ENCODE measurements at regions not wholly inside any gene's neighbourhood (a gene's known extent, or its start where the extent isn't known, plus 50 kb on each side); places are given as distances from the start of the nearest gene placed in this dataset.

DNA sequence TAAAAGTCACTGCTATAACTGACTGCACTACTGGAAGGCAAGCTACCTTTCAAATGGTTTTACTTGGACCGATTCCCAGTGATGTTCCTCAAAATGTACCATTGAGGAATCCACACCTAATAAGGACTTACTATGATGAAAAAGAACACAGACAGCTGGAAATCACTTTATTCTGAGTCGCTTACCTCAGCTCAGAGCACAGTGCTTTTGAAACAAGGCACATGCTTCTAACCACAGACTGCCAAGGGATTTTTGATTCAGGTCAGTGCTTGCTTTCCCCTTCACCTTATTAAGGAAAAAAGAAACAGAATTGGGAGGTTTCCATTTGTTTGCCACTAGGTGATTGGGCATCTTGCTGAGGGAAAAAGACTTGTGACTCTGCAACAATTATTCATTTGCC, 707.5 kb upstream of the FSHR start:
- Histone ChIP-seq H3K9me3 (no peaks in the 10 kb centered on the region), H3K27me3 (no peaks in the 10 kb centered on the region), H3K4me3 (no peak overlapping the region), H3K27ac (peak overlapping the region; percentile 38 to 58), H3K4me1 (no peaks in the 10 kb centered on the region), H3K36me3 (no peaks in the 10 kb centered on the region)
- peak in 1 of 2 donors; percentile 60 for DNase-seq (ENCODE audit: low spot score in 2 of 2)
- TF ChIP-seq POLR2A (IDR thresholded peaks at IDR 0.05) (no peak), POLR2AphosphoS5 (IDR thresholded peaks at IDR 0.05) (no peak)
- TF ChIP-seq, protein P1, sequence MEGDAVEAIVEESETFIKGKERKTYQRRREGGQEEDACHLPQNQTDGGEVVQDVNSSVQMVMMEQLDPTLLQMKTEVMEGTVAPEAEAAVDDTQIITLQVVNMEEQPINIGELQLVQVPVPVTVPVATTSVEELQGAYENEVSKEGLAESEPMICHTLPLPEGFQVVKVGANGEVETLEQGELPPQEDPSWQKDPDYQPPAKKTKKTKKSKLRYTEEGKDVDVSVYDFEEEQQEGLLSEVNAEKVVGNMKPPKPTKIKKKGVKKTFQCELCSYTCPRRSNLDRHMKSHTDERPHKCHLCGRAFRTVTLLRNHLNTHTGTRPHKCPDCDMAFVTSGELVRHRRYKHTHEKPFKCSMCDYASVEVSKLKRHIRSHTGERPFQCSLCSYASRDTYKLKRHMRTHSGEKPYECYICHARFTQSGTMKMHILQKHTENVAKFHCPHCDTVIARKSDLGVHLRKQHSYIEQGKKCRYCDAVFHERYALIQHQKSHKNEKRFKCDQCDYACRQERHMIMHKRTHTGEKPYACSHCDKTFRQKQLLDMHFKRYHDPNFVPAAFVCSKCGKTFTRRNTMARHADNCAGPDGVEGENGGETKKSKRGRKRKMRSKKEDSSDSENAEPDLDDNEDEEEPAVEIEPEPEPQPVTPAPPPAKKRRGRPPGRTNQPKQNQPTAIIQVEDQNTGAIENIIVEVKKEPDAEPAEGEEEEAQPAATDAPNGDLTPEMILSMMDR (IDR thresholded peaks at IDR 0.05) = no peak
- intact Hi-C loops (cut with DNase I; ENCODE audit: low total_unique reads) = no loop called here

DNA sequence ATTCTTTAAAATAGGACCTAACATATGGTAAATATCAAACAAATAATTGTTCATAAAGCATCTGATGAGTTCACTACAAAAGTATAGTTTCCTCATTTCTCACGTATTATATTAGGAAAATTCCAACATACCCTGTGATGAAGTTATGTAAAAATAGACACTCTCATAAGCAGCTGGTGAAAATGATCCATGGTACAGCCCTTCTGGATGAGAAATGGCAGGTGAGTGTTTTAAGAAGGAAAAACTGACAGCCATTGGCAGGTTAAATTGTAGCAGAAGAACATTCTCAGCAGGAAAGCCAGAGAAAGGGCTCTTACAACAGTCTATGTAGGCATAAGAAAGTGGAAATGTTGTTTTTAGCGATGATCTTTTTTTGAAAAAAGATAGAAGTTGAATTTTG, 706.5 kb upstream of the FSHR start:
- no peak for TF ChIP-seq POLR2A (IDR thresholded peaks at IDR 0.05)
- TF ChIP-seq POLR2AphosphoS5 (IDR thresholded peaks at IDR 0.05) = no peak
- TF ChIP-seq, protein P1 (IDR thresholded peaks at IDR 0.05) = no peak
- H3K4me1 ChIP-seq = no peaks in the 10 kb centered on the region
- no peak for DNase-seq (ENCODE audit: low spot score in 2 of 2)
- H3K36me3 ChIP-seq = no peaks in the 10 kb centered on the region
- no peaks in the 10 kb centered on the region for H3K9me3 ChIP-seq
- H3K4me3 ChIP-seq = no peak overlapping the region
- H3K27me3 ChIP-seq = no peaks in the 10 kb centered on the region
- intact Hi-C loops (cut with DNase I; ENCODE audit: low total_unique reads) = no loop called here
- H3K27ac ChIP-seq = peak overlapping the region in 1 of 2 donors; percentile 58

DNA sequence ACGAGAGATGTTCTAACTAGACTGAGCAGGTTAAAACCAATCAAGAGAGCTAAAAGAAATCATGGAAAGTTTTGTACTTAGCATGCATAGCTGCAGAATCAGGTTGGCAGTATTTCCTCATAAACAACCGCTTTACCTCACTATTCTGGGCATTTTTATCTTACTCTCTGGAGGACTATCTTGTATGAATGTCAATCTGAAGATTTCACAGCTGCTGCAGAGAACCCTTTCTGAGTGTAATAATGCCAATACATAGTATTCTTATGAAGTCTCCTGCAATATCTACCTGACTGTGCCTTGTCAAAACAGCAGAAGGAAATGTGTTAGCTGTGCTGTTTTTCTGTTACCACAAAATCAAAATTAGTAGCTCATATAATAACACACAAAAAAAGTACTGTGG, 705.9 kb upstream of the FSHR start:
- no peaks in the 10 kb centered on the region for H3K4me1 ChIP-seq
- intact Hi-C loops (cut with DNase I; ENCODE audit: low total_unique reads) = no loop called here
- no peaks in the 10 kb centered on the region for H3K27me3 ChIP-seq
- no peaks in the 10 kb centered on the region for H3K9me3 ChIP-seq
- H3K36me3 ChIP-seq = no peaks in the 10 kb centered on the region
- no peak overlapping the region for H3K27ac ChIP-seq
- TF ChIP-seq POLR2A (IDR thresholded peaks at IDR 0.05) = no peak
- TF ChIP-seq, protein P1 (IDR thresholded peaks at IDR 0.05) = no peak
- TF ChIP-seq POLR2AphosphoS5 (IDR thresholded peaks at IDR 0.05) = no peak
- H3K4me3 ChIP-seq = no peak overlapping the region
- DNase-seq (ENCODE audit: low spot score in 2 of 2) = no peak

DNA sequence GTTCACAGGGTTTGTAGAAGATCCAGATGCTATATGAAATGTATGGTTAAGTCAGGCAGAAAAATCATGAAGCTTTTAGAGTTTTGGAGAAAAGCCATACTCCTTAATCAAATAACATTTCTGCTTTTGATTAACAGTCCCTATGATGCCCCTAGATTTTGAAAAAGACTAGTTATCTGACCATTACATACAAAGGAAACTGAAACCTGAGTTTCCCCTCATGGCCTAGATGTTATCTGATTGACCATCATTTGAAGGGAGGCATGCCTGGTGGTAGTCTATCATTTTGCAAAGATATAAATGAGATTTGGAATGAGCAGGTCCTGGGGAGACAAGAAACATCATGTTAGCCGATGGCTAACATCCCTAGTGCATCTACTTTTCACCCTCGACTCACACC, 704.3 kb upstream of the FSHR start:
- DNase-seq (ENCODE audit: low spot score in 2 of 2) = no peak
- TF ChIP-seq POLR2AphosphoS5 (IDR thresholded peaks at IDR 0.05) (no peak), POLR2A (IDR thresholded peaks at IDR 0.05) (no peak)
- TF ChIP-seq, protein P1 (IDR thresholded peaks at IDR 0.05) = no peak
- intact Hi-C loops (cut with DNase I; ENCODE audit: low total_unique reads) = no loop called here
- Histone ChIP-seq H3K36me3 (no peaks in the 10 kb centered on the region), H3K4me1 (no peaks in the 10 kb centered on the region), H3K27ac (no peak overlapping the region), H3K27me3 (no peaks in the 10 kb centered on the region), H3K4me3 (no peak overlapping the region), H3K9me3 (no peaks in the 10 kb centered on the region)

DNA sequence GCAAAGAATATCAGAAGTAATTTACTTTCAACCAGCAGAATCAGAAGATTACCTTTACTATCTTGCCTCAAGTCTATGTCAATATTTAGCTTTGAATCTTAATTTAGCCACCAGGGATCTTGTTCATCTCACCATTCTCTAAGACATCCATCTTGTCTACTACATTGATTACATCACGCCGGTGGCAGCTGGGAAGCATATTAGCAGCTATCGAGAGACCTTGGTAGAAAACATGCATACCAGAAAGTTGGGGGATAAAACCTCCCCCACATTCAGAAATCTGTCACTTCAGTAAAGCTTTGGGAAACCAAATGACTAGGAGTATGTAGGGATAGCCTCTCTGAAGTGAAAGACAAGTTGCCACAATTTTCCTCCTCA, 703.8 kb upstream of the FSHR start:
- H3K27me3 ChIP-seq = no peaks in the 10 kb centered on the region
- H3K36me3 ChIP-seq = no peaks in the 10 kb centered on the region
- intact Hi-C loops (cut with DNase I; ENCODE audit: low total_unique reads) = no loop called here
- no peak overlapping the region for H3K4me3 ChIP-seq
- TF ChIP-seq, protein P1 (IDR thresholded peaks at IDR 0.05) = no peak
- no peak for TF ChIP-seq POLR2A (IDR thresholded peaks at IDR 0.05)
- TF ChIP-seq POLR2AphosphoS5 (IDR thresholded peaks at IDR 0.05) = no peak
- H3K9me3 ChIP-seq = no peaks in the 10 kb centered on the region
- no peaks in the 10 kb centered on the region for H3K4me1 ChIP-seq
- no peak for DNase-seq (ENCODE audit: low spot score in 2 of 2)
- H3K27ac ChIP-seq = no peak overlapping the region
